Body of pancreas (tissue), 4 donors: ENCODE measurements at regions not wholly inside any gene's neighbourhood (a gene's known extent, or its start where the extent isn't known, plus 50 kb on each side); places are given as distances from the start of the nearest gene placed in this dataset.

Experiments used
- ATAC-seq: fragments of 150-250 bp; one replicate; pipeline ENCODE4 v1.9.1; 2016
- DNase-seq, 4 donors: peaks; one replicate each; pipeline ENCODE4 v3.0.0-alpha.2; 2019
- H3K27ac ChIP-seq, 4 donors: fragments of 200-600 bp; sonication (generic); 1 replicate in 3 of 4; 2 replicates in 1 of 4; pipeline versions ENCODE4 v1.5.1 to v1.6.1; 2016 to 2019; ENCODE audit warnings: mild to moderate bottlenecking in 1 of 4, mixed read lengths in 1 of 4, moderate library complexity in 1 of 4
- H3K27me3 ChIP-seq, 2 donors: fragments of 200-600 bp; sonication (generic); one replicate each; pipeline ENCODE4 v1.6.0; 2016; ENCODE audit warnings: mild to moderate bottlenecking in 1 of 2
- H3K36me3 ChIP-seq, 2 donors: fragments of 200-600 bp; sonication (generic); replicated peaks in 1 of 2; 2 replicates each; pipeline ENCODE4 v1.5.1; 2016; ENCODE audit warnings: low read depth in 2 of 2; ENCODE audit not compliant: insufficient read depth in 1 of 2
- H3K4me1 ChIP-seq: fragments of 200-600 bp; sonication (generic); one replicate; pipeline ENCODE4 v1.6.0; 2016
- H3K4me3 ChIP-seq, 2 donors: fragments of 200-600 bp; sonication (generic); 1 replicate in 1 of 2; 2 replicates in 1 of 2; pipeline ENCODE4 v1.5.1; 2016 to 2019
- H3K9me3 ChIP-seq, 3 donors: fragments of 200-600 bp; sonication (generic); 1 replicate in 2 of 3; 2 replicates in 1 of 3; pipeline ENCODE4 v1.5.1; 2016
- POLR2A ChIP-seq, 3 donors: fragments of 450-650 bp; IDR thresholded peaks; one replicate each; pipeline ENCODE4 v1.6.1; 2016; ENCODE audit warnings: antibody characterized with exemption in 3 of 3, mild to moderate bottlenecking in 2 of 3
- WGBS, 2 donors: methylation state at CpG; one replicate each; pipeline ENCODE4 v1.1.5; 2017; 5-methylcytosine and 5-hydroxymethylcytosine counted together
- intact Hi-C: fragments of 100-400 bp; cut with DNase I; formaldehyde crosslinking; loops from one replicate; pipeline ENCODE4 v1.15.1; 2023
- TF ChIP-seq, protein P1 (sequence below), 7 experiments: fragments of 450-650 bp in 4 of 7; fragments of 200-600 bp in 3 of 7; sonication (generic) in 3 of 7; IDR thresholded peaks; one replicate each; pipeline ENCODE4 v1.5.1; 2016 to 2019; ENCODE audit warnings: antibody characterized with exemption in 7 of 7

DNA sequence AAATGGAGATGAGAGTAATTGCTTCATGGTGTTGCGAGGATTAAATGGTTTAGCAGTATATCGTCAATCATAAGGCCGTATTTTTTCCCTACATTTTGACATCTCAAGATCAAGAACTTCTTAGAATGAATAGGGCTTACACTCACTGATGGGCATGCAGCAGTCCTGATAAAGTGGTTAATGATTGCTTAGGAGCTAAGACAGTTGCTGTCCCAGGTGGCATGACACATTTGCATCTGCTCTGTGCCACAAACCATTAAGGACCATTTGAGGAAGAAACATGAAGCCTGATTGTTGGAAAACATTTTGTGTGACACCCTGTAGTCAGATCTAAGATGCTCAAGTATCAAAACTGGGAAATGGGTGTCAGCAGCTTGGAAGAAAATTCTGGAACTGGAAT, 81.0 kb upstream of the SGIP1 start:
- H3K27me3 ChIP-seq: no peaks in the 10 kb centered on the region
- DNase-seq: no peak
- ATAC-seq: no peak
- no peak overlapping the region for H3K27ac ChIP-seq
- TF ChIP-seq, protein P1, sequence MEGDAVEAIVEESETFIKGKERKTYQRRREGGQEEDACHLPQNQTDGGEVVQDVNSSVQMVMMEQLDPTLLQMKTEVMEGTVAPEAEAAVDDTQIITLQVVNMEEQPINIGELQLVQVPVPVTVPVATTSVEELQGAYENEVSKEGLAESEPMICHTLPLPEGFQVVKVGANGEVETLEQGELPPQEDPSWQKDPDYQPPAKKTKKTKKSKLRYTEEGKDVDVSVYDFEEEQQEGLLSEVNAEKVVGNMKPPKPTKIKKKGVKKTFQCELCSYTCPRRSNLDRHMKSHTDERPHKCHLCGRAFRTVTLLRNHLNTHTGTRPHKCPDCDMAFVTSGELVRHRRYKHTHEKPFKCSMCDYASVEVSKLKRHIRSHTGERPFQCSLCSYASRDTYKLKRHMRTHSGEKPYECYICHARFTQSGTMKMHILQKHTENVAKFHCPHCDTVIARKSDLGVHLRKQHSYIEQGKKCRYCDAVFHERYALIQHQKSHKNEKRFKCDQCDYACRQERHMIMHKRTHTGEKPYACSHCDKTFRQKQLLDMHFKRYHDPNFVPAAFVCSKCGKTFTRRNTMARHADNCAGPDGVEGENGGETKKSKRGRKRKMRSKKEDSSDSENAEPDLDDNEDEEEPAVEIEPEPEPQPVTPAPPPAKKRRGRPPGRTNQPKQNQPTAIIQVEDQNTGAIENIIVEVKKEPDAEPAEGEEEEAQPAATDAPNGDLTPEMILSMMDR (IDR thresholded peaks at IDR 0.05): no peak
- no peak for TF ChIP-seq POLR2A (IDR thresholded peaks at IDR 0.05)
- intact Hi-C loops: loop anchor here (5.0 kb wide), 1 partner anchor 201 kb away; no protein-coding TSS in a partner anchor
- H3K9me3 ChIP-seq: no peaks in the 10 kb centered on the region
- H3K4me3 ChIP-seq: no peak overlapping the region
- no peaks in the 10 kb centered on the region for H3K4me1 ChIP-seq
- WGBS, 2 donors: 86 to 88% methylated on average over 3 of the region's 3 CpGs
- no peaks in the 10 kb centered on the region for H3K36me3 ChIP-seq

DNA sequence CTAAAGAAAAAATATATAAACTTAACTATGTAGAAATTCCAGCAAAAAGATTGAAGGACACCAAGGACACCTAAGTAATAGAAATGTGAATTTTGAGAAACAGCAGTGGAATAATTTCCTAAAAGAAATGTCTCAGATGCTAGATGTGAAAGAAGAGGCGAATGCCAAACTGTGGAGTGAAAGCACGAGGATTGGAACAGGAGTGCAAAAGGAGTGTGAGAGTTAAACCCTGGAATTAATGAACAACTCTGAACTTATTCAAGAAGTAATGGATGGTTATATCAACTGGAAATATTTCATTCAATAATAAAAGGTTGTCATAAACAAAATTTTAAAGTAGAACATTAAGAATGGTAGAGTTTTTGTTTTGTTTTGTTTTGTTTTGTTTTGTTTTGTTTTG, 78.5 kb upstream of the SGIP1 start:
- ATAC-seq (no peak), DNase-seq (no peak)
- no peaks in the 10 kb centered on the region for H3K27me3 ChIP-seq
- no peak overlapping the region for H3K27ac ChIP-seq
- H3K4me1 ChIP-seq: no peaks in the 10 kb centered on the region
- intact Hi-C loops: no loop called here
- no peak overlapping the region for H3K4me3 ChIP-seq
- 65 to 66% methylated on average over 2 of the region's 2 CpGs for WGBS, 2 donors
- H3K36me3 ChIP-seq: no peaks in the 10 kb centered on the region
- no peaks in the 10 kb centered on the region for H3K9me3 ChIP-seq
- TF ChIP-seq, protein P1 (IDR thresholded peaks at IDR 0.05): no peak
- TF ChIP-seq POLR2A (IDR thresholded peaks at IDR 0.05): no peak

DNA sequence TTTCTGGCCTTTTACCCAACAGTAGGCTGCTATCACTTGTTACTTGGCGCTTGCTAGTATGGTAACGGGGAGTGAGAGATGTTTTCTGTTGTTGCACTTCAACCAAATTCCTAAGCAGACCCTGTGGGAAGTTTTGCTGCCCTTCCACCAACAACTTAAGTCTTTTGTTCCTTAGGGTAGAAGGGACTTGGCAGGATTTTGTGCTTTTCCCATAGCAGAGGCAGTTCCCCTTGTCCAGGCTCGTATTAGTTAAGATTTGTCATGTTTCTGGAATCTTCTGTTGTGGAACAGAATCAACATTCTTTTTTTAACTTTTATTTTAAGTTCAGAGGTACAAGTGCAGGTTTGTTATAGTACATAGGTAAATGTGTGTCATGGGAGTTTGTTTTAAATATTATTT, 73.2 kb upstream of the SGIP1 start:
- no peak for TF ChIP-seq POLR2A (IDR thresholded peaks at IDR 0.05)
- TF ChIP-seq, protein P1 (IDR thresholded peaks at IDR 0.05): no peak
- Histone ChIP-seq H3K4me1 (no peaks in the 10 kb centered on the region), H3K9me3 (no peaks in the 10 kb centered on the region), H3K36me3 (no peaks in the 10 kb centered on the region), H3K27me3 (no peaks in the 10 kb centered on the region), H3K4me3 (no peak overlapping the region), H3K27ac (no peak overlapping the region)
- intact Hi-C loops: no loop called here
- ATAC-seq: no peak
- no peak for DNase-seq
- WGBS, 2 donors: 59 to 72% methylated on average over 3 of the region's 3 CpGs

DNA sequence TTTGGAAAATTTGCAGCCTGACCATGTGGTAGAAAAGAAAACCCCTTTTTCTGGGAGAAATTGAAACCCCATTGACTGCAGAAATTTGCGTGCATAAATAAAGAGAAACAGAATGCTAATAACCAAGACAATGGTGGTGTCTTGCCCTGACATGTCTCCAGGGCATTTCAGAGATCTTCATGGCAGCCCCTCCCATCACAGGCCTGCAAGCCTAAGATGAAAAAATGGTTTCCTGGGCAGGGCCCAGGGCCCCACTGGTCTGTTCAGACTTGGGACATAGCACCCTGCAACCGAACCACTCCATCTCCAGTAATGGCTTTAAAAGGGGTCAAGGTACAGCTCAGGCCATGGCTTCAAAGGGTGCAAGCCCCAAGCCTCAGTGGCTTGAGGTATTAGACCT, 71.6 kb upstream of the SGIP1 start:
- Histone ChIP-seq H3K36me3 (no peaks in the 10 kb centered on the region), H3K27ac (no peak overlapping the region), H3K27me3 (no peaks in the 10 kb centered on the region), H3K4me3 (no peak overlapping the region), H3K9me3 (no peaks in the 10 kb centered on the region), H3K4me1 (no peaks in the 10 kb centered on the region)
- intact Hi-C loops: no loop called here
- TF ChIP-seq POLR2A (IDR thresholded peaks at IDR 0.05): no peak
- TF ChIP-seq, protein P1 (IDR thresholded peaks at IDR 0.05): no peak
- WGBS, 2 donors: 77 to 80% methylated on average over 2 of the region's 2 CpGs
- ATAC-seq (no peak), DNase-seq (no peak)

DNA sequence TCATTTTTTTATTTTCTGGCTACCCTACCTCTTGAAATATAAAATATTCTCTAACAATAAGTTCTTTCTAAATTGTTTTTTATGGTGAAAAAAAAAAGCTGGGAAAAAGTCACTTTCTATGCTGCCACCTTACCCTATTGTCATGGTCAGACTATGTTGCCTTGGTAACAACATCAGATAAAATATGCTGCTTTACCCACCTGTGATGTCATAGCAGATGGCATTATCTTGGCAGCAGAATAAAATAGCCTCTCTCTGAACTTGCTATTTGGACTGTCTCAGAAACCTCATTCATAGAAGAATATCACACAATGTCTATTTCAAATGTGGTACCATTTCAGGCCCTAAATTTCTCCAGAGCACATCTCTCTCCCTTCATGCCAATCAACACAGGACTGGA, 69.6 kb upstream of the SGIP1 start:
- no peaks in the 10 kb centered on the region for H3K9me3 ChIP-seq

More for the DNA sequence above, 69.6 kb upstream of the SGIP1 start:
- H3K4me1 ChIP-seq: no peaks in the 10 kb centered on the region
- TF ChIP-seq, protein P1 (IDR thresholded peaks at IDR 0.05): no peak
- DNase-seq (no peak), ATAC-seq (no peak)
- H3K4me3 ChIP-seq: no peak overlapping the region
- intact Hi-C loops: no loop called here
- H3K36me3 ChIP-seq: no peaks in the 10 kb centered on the region
- no peak overlapping the region for H3K27ac ChIP-seq
- no peaks in the 10 kb centered on the region for H3K27me3 ChIP-seq
